ENCODE measurements at regions not wholly inside any gene's neighbourhood (a gene's known extent, or its start where the extent isn't known, plus 50 kb on each side); places are given as distances from the start of the nearest gene placed in this dataset.

GRCh38 chr1:88472298-88472697 is 211.8 kb upstream of the PKN2 start:
- no peak overlapping the region for H3K4me3 ChIP-seq (ENCODE audit: low read depth in 1 of 2, low read length in 2 of 2)
- no peak overlapping the region for H3K27ac ChIP-seq (ENCODE audit: low read depth, low read length)
- no peaks in the 10 kb centered on the region for H3K9me3 ChIP-seq (ENCODE audit: low read length)
- H3K27me3 ChIP-seq (ENCODE audit: control insufficient read depth in 1 of 2, insufficient read depth in 2 of 2, low read length in 2 of 2) = no peaks in the 10 kb centered on the region
- H3K9ac ChIP-seq (ENCODE audit: low read length) = no peak overlapping the region
- no peaks in the 10 kb centered on the region for H3K4me1 ChIP-seq (ENCODE audit: insufficient read depth, low read length)
- H3K36me3 ChIP-seq (ENCODE audit: insufficient read depth, low read length) = no peaks in the 10 kb centered on the region

GRCh38 chr1:88472714-88473113 is 211.4 kb upstream of the PKN2 start:
- H3K27ac ChIP-seq (ENCODE audit: low read depth, low read length) = no peak overlapping the region
- H3K9ac ChIP-seq (ENCODE audit: low read length) = no peak overlapping the region

GRCh38 chr1:88474555-88475304 is 209.3 kb upstream of the PKN2 start:
- no peaks in the 10 kb centered on the region for H3K27me3 ChIP-seq (ENCODE audit: control insufficient read depth in 1 of 2, insufficient read depth in 2 of 2, low read length in 2 of 2)
- no peaks in the 10 kb centered on the region for H3K9me3 ChIP-seq (ENCODE audit: low read length)
- no peak overlapping the region for H3K4me3 ChIP-seq (ENCODE audit: low read depth in 1 of 2, low read length in 2 of 2)
- H3K27ac ChIP-seq (ENCODE audit: low read depth, low read length) = no peak overlapping the region
- no peak overlapping the region for H3K9ac ChIP-seq (ENCODE audit: low read length)
- no peaks in the 10 kb centered on the region for H3K36me3 ChIP-seq (ENCODE audit: insufficient read depth, low read length)
- H3K4me1 ChIP-seq (ENCODE audit: insufficient read depth, low read length) = peaks cover 7% of the 10 kb centered on the region

More at GRCh38 chr1:88472714-88473113, 211.4 kb upstream of the PKN2 start:
- Histone ChIP-seq H3K36me3 (ENCODE audit: insufficient read depth, low read length) (no peaks in the 10 kb centered on the region), H3K4me3 (ENCODE audit: low read depth in 1 of 2, low read length in 2 of 2) (no peak overlapping the region), H3K27me3 (ENCODE audit: control insufficient read depth in 1 of 2, insufficient read depth in 2 of 2, low read length in 2 of 2) (no peaks in the 10 kb centered on the region), H3K9me3 (ENCODE audit: low read length) (no peaks in the 10 kb centered on the region), H3K4me1 (ENCODE audit: insufficient read depth, low read length) (no peaks in the 10 kb centered on the region)

DNA sequence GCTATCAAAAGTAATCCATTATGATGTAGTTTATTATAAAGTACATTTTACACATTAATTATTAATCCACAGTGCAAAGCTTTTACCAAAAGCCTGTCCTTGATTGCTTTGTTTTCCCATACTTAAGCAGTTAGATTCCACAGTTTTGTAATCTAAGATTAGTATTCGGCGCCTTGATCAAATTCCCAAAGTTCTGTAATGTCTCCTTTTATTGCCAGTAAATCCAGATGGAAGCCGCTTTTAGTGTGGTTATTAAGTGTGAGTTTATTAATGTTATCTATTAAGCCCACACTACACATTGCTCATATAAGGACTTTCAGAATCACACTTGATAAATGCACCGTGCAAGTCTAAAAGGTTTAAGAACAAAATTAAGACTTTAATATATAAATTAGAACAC is 199.2 kb upstream of the PKN2 start:
- Histone ChIP-seq H3K4me3 (ENCODE audit: low read depth in 1 of 2, low read length in 2 of 2) (no peak overlapping the region), H3K9me3 (ENCODE audit: low read length) (no peaks in the 10 kb centered on the region), H3K27ac (ENCODE audit: low read depth, low read length) (no peak overlapping the region), H3K27me3 (ENCODE audit: control insufficient read depth in 1 of 2, insufficient read depth in 2 of 2, low read length in 2 of 2) (no peaks in the 10 kb centered on the region), H3K36me3 (ENCODE audit: insufficient read depth, low read length) (no peaks in the 10 kb centered on the region), H3K9ac (ENCODE audit: low read length) (no peak overlapping the region), H3K4me1 (ENCODE audit: insufficient read depth, low read length) (no peaks in the 10 kb centered on the region)

- Histone ChIP-seq H3K9me3 (ENCODE audit: low read length) (no peaks in the 10 kb centered on the region), H3K27ac (ENCODE audit: low read depth, low read length) (no peak overlapping the region), H3K4me3 (ENCODE audit: low read depth in 1 of 2, low read length in 2 of 2) (no peak overlapping the region), H3K27me3 (ENCODE audit: control insufficient read depth in 1 of 2, insufficient read depth in 2 of 2, low read length in 2 of 2) (no peaks in the 10 kb centered on the region), H3K9ac (ENCODE audit: low read length) (no peak overlapping the region), H3K4me1 (ENCODE audit: insufficient read depth, low read length) (no peaks in the 10 kb centered on the region), H3K36me3 (ENCODE audit: insufficient read depth, low read length) (no peaks in the 10 kb centered on the region)
These were observed 195.8 kb upstream of the PKN2 start for GRCh38 chr1:88488237-88488636.

DNA sequence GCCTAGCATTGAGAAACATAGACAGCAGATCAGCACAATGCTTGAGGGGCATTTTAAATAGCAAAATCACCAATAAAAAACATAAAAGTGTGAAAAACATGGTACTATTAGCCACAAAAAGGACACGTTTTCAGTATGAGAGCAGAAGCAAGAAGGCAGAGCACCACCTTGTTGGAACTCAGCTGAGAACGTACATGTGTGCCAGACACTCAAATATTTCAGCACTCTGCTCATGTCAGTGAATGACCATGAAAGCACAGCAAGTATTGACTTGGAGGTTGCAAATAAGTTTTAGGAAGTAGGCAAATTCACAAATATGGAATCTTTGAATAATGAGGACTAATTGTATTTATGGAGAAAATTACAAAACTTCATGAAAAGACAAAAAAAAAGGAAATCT is 193.4 kb upstream of the PKN2 start:
- H3K9ac ChIP-seq (ENCODE audit: low read length) = no peak overlapping the region
- no peaks in the 10 kb centered on the region for H3K9me3 ChIP-seq (ENCODE audit: low read length)
- H3K36me3 ChIP-seq (ENCODE audit: insufficient read depth, low read length) = no peaks in the 10 kb centered on the region
- no peak overlapping the region for H3K27ac ChIP-seq (ENCODE audit: low read depth, low read length)
- no peak overlapping the region for H3K4me3 ChIP-seq (ENCODE audit: low read depth in 1 of 2, low read length in 2 of 2)
- H3K27me3 ChIP-seq (ENCODE audit: control insufficient read depth in 1 of 2, insufficient read depth in 2 of 2, low read length in 2 of 2) = no peaks in the 10 kb centered on the region
- no peaks in the 10 kb centered on the region for H3K4me1 ChIP-seq (ENCODE audit: insufficient read depth, low read length)

- Histone ChIP-seq H3K4me1 (ENCODE audit: insufficient read depth, low read length) (no peaks in the 10 kb centered on the region), H3K4me3 (ENCODE audit: low read depth in 1 of 2, low read length in 2 of 2) (no peak overlapping the region), H3K9ac (ENCODE audit: low read length) (no peak overlapping the region), H3K27me3 (ENCODE audit: control insufficient read depth in 1 of 2, insufficient read depth in 2 of 2, low read length in 2 of 2) (no peaks in the 10 kb centered on the region), H3K9me3 (ENCODE audit: low read length) (no peaks in the 10 kb centered on the region), H3K36me3 (ENCODE audit: insufficient read depth, low read length) (no peaks in the 10 kb centered on the region), H3K27ac (ENCODE audit: low read depth, low read length) (no peak overlapping the region)
These were observed 184.4 kb upstream of the PKN2 start for GRCh38 chr1:88499671-88500070.

DNA sequence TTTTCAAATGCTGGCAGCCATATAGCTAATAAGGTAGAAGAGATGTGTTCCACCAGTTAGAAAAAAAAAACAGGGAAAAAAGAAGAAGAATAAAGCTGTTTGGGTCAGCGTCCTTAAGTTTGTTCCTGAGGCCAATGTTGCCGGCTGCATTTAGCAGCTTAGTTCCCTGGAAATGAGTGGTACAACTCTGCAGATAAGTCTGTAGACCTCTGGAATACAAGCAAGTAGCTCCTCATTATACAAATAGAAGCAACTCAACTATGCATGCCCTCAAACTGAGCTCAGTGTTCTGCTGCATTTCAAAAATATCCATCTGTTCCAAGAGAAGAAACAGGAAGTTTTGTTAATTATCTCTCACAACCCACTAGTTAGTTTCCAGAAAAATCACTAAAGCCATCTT is 181.2 kb upstream of the PKN2 start:
- H3K36me3 ChIP-seq (ENCODE audit: insufficient read depth, low read length) = no peaks in the 10 kb centered on the region
- no peaks in the 10 kb centered on the region for H3K27me3 ChIP-seq (ENCODE audit: control insufficient read depth in 1 of 2, insufficient read depth in 2 of 2, low read length in 2 of 2)
- no peaks in the 10 kb centered on the region for H3K4me1 ChIP-seq (ENCODE audit: insufficient read depth, low read length)
- no peaks in the 10 kb centered on the region for H3K9me3 ChIP-seq (ENCODE audit: low read length)
- no peak overlapping the region for H3K27ac ChIP-seq (ENCODE audit: low read depth, low read length)
- no peak overlapping the region for H3K9ac ChIP-seq (ENCODE audit: low read length)
- no peak overlapping the region for H3K4me3 ChIP-seq (ENCODE audit: low read depth in 1 of 2, low read length in 2 of 2)

GRCh38 chr1:88503646-88504045 is 180.4 kb upstream of the PKN2 start:
- H3K9me3 ChIP-seq (ENCODE audit: low read length) = no peaks in the 10 kb centered on the region
- no peaks in the 10 kb centered on the region for H3K36me3 ChIP-seq (ENCODE audit: insufficient read depth, low read length)
- no peak overlapping the region for H3K4me3 ChIP-seq (ENCODE audit: low read depth in 1 of 2, low read length in 2 of 2)
- H3K9ac ChIP-seq (ENCODE audit: low read length) = no peak overlapping the region
- no peak overlapping the region for H3K27ac ChIP-seq (ENCODE audit: low read depth, low read length)
- H3K27me3 ChIP-seq (ENCODE audit: control insufficient read depth in 1 of 2, insufficient read depth in 2 of 2, low read length in 2 of 2) = no peaks in the 10 kb centered on the region
- no peaks in the 10 kb centered on the region for H3K4me1 ChIP-seq (ENCODE audit: insufficient read depth, low read length)

DNA sequence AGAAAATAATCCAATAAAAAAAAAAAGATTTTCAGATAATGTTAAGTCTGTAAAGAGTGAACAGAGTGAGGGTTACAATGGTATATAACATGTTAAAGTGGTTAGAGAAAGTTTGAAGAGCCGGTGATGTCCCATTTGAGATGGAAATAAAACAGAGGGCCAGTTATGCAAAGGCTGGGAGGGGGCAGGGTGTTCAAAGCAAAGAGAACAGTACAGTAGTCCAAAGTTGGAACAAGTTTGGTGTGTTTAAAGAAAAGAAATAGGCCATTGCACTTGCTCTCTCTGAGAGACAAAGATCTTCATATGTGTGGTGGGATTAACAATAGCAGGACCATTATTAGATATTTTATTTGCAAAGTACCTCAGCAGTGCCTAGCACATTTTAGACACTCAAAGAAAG is 179.5 kb upstream of the PKN2 start:
- H3K36me3 ChIP-seq (ENCODE audit: insufficient read depth, low read length) = no peaks in the 10 kb centered on the region
- no peaks in the 10 kb centered on the region for H3K27me3 ChIP-seq (ENCODE audit: control insufficient read depth in 1 of 2, insufficient read depth in 2 of 2, low read length in 2 of 2)
- H3K27ac ChIP-seq (ENCODE audit: low read depth, low read length) = no peak overlapping the region
- H3K9me3 ChIP-seq (ENCODE audit: low read length) = no peaks in the 10 kb centered on the region
- no peak overlapping the region for H3K9ac ChIP-seq (ENCODE audit: low read length)
- no peak overlapping the region for H3K4me3 ChIP-seq (ENCODE audit: low read depth in 1 of 2, low read length in 2 of 2)
- H3K4me1 ChIP-seq (ENCODE audit: insufficient read depth, low read length) = no peaks in the 10 kb centered on the region

DNA sequence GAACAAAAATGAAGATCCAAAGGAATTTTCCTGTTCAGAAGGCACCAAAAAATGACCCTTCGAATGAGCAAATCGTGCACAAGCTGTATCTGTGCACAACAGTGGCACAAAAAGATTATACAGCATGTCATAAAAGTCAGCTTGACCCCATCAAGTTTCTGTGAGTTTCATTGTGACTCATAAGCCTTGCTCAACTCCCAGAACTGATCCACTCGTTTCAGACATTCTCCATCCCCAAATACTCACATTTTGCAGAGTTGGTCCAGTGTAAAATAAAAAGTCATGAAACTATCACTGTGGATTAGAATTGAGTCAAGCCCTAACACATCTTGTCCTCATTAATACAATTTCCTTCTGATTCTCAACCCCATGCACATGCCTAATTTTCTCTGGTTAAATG is 174.7 kb upstream of the PKN2 start:
- no peaks in the 10 kb centered on the region for H3K27me3 ChIP-seq (ENCODE audit: control insufficient read depth in 1 of 2, insufficient read depth in 2 of 2, low read length in 2 of 2)
- no peaks in the 10 kb centered on the region for H3K4me1 ChIP-seq (ENCODE audit: insufficient read depth, low read length)
- H3K9me3 ChIP-seq (ENCODE audit: low read length) = no peaks in the 10 kb centered on the region
- H3K27ac ChIP-seq (ENCODE audit: low read depth, low read length) = no peak overlapping the region
- H3K36me3 ChIP-seq (ENCODE audit: insufficient read depth, low read length) = no peaks in the 10 kb centered on the region
- H3K9ac ChIP-seq (ENCODE audit: low read length) = no peak overlapping the region
- no peak overlapping the region for H3K4me3 ChIP-seq (ENCODE audit: low read depth in 1 of 2, low read length in 2 of 2)

GRCh38 chr1:88514544-88515060 is 169.5 kb upstream of the PKN2 start:
- no peak overlapping the region for H3K9ac ChIP-seq (ENCODE audit: low read length)
- no peak overlapping the region for H3K27ac ChIP-seq (ENCODE audit: low read depth, low read length)
- no peaks in the 10 kb centered on the region for H3K4me1 ChIP-seq (ENCODE audit: insufficient read depth, low read length)
- H3K36me3 ChIP-seq (ENCODE audit: insufficient read depth, low read length) = no peaks in the 10 kb centered on the region
- no peaks in the 10 kb centered on the region for H3K9me3 ChIP-seq (ENCODE audit: low read length)
- H3K27me3 ChIP-seq (ENCODE audit: control insufficient read depth in 1 of 2, insufficient read depth in 2 of 2, low read length in 2 of 2) = no peaks in the 10 kb centered on the region
- no peak overlapping the region for H3K4me3 ChIP-seq (ENCODE audit: low read depth in 1 of 2, low read length in 2 of 2)

All from muscle layer of colon (tissue), 2 donors.